HFFc6 (cell line): ENCODE measurements at regions not wholly inside any gene's neighbourhood (a gene's known extent, or its start where the extent isn't known, plus 50 kb on each side); places are given as distances from the start of the nearest gene placed in this dataset.
A peak's percentile ranks its signal among the peaks of the same experiment; 100 is the strongest.

Experiments used
- DNase-seq: peaks from one replicate; pipeline ENCODE4 v3.0.0-alpha.2; 2018
- H3K27ac Mint-ChIP-seq: 2 replicates; pipeline ENCODE4 v1.8.0; 2020; ENCODE audit warnings: mild to moderate bottlenecking, mixed read lengths
- H3K27me3 Mint-ChIP-seq: 2 replicates; pipeline ENCODE4 v1.8.0; 2021; ENCODE audit warnings: mild to moderate bottlenecking, moderate library complexity, mixed read lengths; ENCODE audit not compliant: insufficient read depth
- H3K36me3 Mint-ChIP-seq: 2 replicates; pipeline ENCODE4 v1.8.0; 2021; ENCODE audit warnings: low read depth, mixed read lengths
- H3K4me1 Mint-ChIP-seq: 2 replicates; pipeline ENCODE4 v1.8.0; 2020; ENCODE audit warnings: low read depth, mixed read lengths
- H3K4me3 Mint-ChIP-seq: 2 replicates; pipeline ENCODE4 v1.8.0; 2020; ENCODE audit warnings: mild to moderate bottlenecking, moderate library complexity, mixed read lengths
- H3K9me3 Mint-ChIP-seq: 2 replicates; pipeline ENCODE4 v1.8.0; 2020; ENCODE audit warnings: mild to moderate bottlenecking, mixed read lengths
- TF ChIP-seq, protein P1 (sequence below): fragments of 200-600 bp; sonication (generic); IDR thresholded peaks from 2 replicates; pipeline ENCODE4 v1.5.0; 2021; ENCODE audit warnings: antibody characterized with exemption, mild to moderate bottlenecking

GRCh38 chr4:180148737-180149136, 2094.5 kb upstream of the TENM3 start:
- Mint-ChIP-seq H3K4me3 (no peak overlapping the region), H3K9me3 (peaks cover 28% of the 10 kb centered on the region), H3K27me3 (no peaks in the 10 kb centered on the region), H3K27ac (no peak overlapping the region), H3K4me1 (no peaks in the 10 kb centered on the region), H3K36me3 (no peaks in the 10 kb centered on the region)
- DNase-seq, result no peak
- TF ChIP-seq, protein P1, sequence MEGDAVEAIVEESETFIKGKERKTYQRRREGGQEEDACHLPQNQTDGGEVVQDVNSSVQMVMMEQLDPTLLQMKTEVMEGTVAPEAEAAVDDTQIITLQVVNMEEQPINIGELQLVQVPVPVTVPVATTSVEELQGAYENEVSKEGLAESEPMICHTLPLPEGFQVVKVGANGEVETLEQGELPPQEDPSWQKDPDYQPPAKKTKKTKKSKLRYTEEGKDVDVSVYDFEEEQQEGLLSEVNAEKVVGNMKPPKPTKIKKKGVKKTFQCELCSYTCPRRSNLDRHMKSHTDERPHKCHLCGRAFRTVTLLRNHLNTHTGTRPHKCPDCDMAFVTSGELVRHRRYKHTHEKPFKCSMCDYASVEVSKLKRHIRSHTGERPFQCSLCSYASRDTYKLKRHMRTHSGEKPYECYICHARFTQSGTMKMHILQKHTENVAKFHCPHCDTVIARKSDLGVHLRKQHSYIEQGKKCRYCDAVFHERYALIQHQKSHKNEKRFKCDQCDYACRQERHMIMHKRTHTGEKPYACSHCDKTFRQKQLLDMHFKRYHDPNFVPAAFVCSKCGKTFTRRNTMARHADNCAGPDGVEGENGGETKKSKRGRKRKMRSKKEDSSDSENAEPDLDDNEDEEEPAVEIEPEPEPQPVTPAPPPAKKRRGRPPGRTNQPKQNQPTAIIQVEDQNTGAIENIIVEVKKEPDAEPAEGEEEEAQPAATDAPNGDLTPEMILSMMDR, result no peak

DNA sequence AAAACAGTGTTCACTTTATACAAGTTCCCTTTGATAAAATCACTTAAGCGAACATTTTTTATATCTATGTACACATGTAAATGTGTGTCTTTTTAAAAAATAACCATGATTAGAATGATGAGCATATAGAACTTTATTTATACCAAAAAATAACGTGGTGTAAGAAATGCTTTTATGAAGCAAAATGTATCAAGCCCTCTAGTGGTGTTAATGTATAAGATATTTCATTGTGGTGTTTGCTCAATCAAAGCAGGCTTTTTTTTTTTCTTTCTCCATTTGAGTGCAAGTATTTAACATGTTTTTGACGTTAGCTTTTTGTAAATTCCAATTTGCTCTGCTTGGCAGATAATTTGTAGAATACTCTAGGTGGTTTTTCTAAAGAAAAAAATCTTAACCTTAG, 2092.4 kb upstream of the TENM3 start:
- TF ChIP-seq, protein P1, result peak; percentile 65
- Mint-ChIP-seq H3K9me3 (peaks cover 24% of the 10 kb centered on the region), H3K4me3 (no peak overlapping the region), H3K27ac (no peak overlapping the region), H3K36me3 (no peaks in the 10 kb centered on the region), H3K27me3 (no peaks in the 10 kb centered on the region), H3K4me1 (no peaks in the 10 kb centered on the region)
- DNase-seq, result no peak

- no peak for DNase-seq
- Mint-ChIP-seq H3K4me1 (no peaks in the 10 kb centered on the region), H3K9me3 (peaks cover 20% of the 10 kb centered on the region), H3K27me3 (no peaks in the 10 kb centered on the region; the same call in 1 of the 2 replicates), H3K27ac (no peak overlapping the region), H3K4me3 (no peak overlapping the region), H3K36me3 (no peaks in the 10 kb centered on the region)
- TF ChIP-seq, protein P1, result no peak
These were observed 2090.4 kb upstream of the TENM3 start for GRCh38 chr4:180152831-180153230.

- Mint-ChIP-seq H3K36me3 (no peaks in the 10 kb centered on the region), H3K27ac (no peak overlapping the region), H3K27me3 (no peaks in the 10 kb centered on the region; the same call in 1 of the 2 replicates), H3K9me3 (peaks cover 24% of the 10 kb centered on the region), H3K4me1 (no peaks in the 10 kb centered on the region), H3K4me3 (no peak overlapping the region)
- no peak for DNase-seq
- TF ChIP-seq, protein P1, result no peak
These were observed 2089.6 kb upstream of the TENM3 start for GRCh38 chr4:180153587-180153986.

DNA sequence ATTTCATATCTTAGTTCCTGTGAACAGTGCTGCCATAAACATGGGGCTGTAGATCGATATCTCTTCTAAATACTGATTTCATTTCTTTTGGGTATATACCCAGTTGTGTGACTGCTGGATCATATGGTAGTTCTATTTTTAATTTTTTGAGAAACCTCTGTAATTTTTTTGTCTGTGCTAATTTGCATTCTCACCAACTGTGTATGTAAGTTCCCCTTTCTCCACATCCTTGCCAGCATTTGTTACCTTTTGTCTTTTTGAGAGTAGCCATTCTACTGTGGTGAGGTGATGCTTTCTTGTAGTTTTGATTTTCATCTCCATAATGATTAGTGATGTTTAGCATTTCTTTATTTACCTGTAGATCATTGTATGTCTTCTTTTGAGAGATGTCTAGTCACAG, 2086.5 kb upstream of the TENM3 start:
- Mint-ChIP-seq H3K9me3 (peaks cover 19% of the 10 kb centered on the region), H3K27ac (no peak overlapping the region), H3K27me3 (no peaks in the 10 kb centered on the region; the same call in 1 of the 2 replicates), H3K4me3 (no peak overlapping the region), H3K36me3 (no peaks in the 10 kb centered on the region), H3K4me1 (no peaks in the 10 kb centered on the region)
- TF ChIP-seq, protein P1, result no peak
- no peak for DNase-seq
